Neural progenitor cell (in vitro differentiated cells): ENCODE measurements at regions not wholly inside any gene's neighbourhood (a gene's known extent, or its start where the extent isn't known, plus 50 kb on each side); places are given as distances from the start of the nearest gene placed in this dataset.
A peak's percentile ranks its signal among the peaks of the same experiment; 100 is the strongest.

Experiments
- DNase-seq: peaks from one replicate; pipeline ENCODE4 v3.0.0-alpha.2; 2016; ENCODE audit warnings: low spot score
- H2AFZ ChIP-seq: fragments of 200-600 bp; sonication (generic); replicated peaks from 2 replicates; pipeline ENCODE4 v1.6.1; 2016; ENCODE audit warnings: antibody characterized with exemption
- H3F3A ChIP-seq: fragments of 200-600 bp; sonication (generic); 2 replicates; pipeline ENCODE4 v1.6.1; 2016; ENCODE audit warnings: antibody characterized with exemption, low read depth
- H3K27ac ChIP-seq: fragments of 200-600 bp; sonication (generic); 2 replicates; pipeline ENCODE4 v1.5.1; 2016; ENCODE audit warnings: mild to moderate bottlenecking
- H3K27me3 ChIP-seq: fragments of 200-600 bp; sonication (generic); 2 replicates; pipeline ENCODE4 v1.6.1; 2016; ENCODE audit warnings: mild to moderate bottlenecking, moderate library complexity
- H3K36me3 ChIP-seq: fragments of 200-600 bp; sonication (generic); 2 replicates; pipeline ENCODE4 v1.5.1; 2016
- H3K4me1 ChIP-seq: fragments of 200-600 bp; sonication (generic); 2 replicates; pipeline ENCODE4 v1.6.1; 2016; ENCODE audit warnings: mixed run types
- H3K4me2 ChIP-seq: fragments of 200-600 bp; sonication (generic); 2 replicates; pipeline ENCODE4 v1.6.1; 2016
- H3K4me3 ChIP-seq: fragments of 200-600 bp; sonication (generic); 2 replicates; pipeline ENCODE4 v1.5.1; 2016
- H3K79me2 ChIP-seq: fragments of 200-600 bp; sonication (generic); 2 replicates; pipeline ENCODE4 v1.6.1; 2016; ENCODE audit warnings: low read depth
- H3K9ac ChIP-seq: fragments of 200-600 bp; sonication (generic); 2 replicates; pipeline ENCODE4 v1.6.1; 2016
- H3K9me3 ChIP-seq: fragments of 200-600 bp; sonication (generic); 2 replicates; pipeline ENCODE4 v1.5.1; 2016; ENCODE audit warnings: low read depth
- H4K20me1 ChIP-seq: fragments of 200-600 bp; sonication (generic); 2 replicates; pipeline ENCODE4 v1.6.1; 2016; ENCODE audit warnings: low read depth
- H3K27ac Mint-ChIP-seq: 3 replicates; pipeline ENCODE4 v1.8.0; 2021; ENCODE audit warnings: mixed read lengths
- H3K27me3 Mint-ChIP-seq: 2 replicates; pipeline ENCODE4 v1.8.0; 2022; ENCODE audit warnings: low read depth, mild to moderate bottlenecking, inconsistent platforms, moderate library complexity, mixed read lengths; ENCODE audit not compliant: insufficient read depth
- H3K36me3 Mint-ChIP-seq: 3 replicates; pipeline ENCODE4 v1.8.0; 2021; ENCODE audit warnings: mixed read lengths
- H3K4me1 Mint-ChIP-seq: 3 replicates; pipeline ENCODE4 v1.8.0; 2021; ENCODE audit warnings: mixed read lengths
- H3K4me3 Mint-ChIP-seq: 3 replicates; pipeline ENCODE4 v1.8.0; 2021; ENCODE audit warnings: mild to moderate bottlenecking, moderate library complexity, mixed read lengths
- H3K9me3 Mint-ChIP-seq: 3 replicates; pipeline ENCODE4 v1.8.0; 2020; ENCODE audit warnings: mixed read lengths
- CTCF ChIP-seq: fragments of 200-600 bp; sonication (generic); IDR thresholded peaks from 2 replicates; pipeline ENCODE4 v1.5.1; 2017; ENCODE audit warnings: antibody characterized with exemption, mild to moderate bottlenecking
- EZH2 ChIP-seq: fragments of 200-600 bp; sonication (generic); IDR thresholded peaks from 2 replicates; pipeline ENCODE4 v1.6.1; 2017; ENCODE audit warnings: antibody characterized with exemption, mild to moderate bottlenecking, moderate library complexity
- EZH2phosphoT487 ChIP-seq: fragments of 200-600 bp; sonication (generic); IDR thresholded peaks from 2 replicates; pipeline ENCODE4 v1.6.1; 2017; ENCODE audit warnings: antibody characterized with exemption

GRCh38 chr12:64955746-64956145 is 131.3 kb downstream of the TBC1D30 start:
- H4K20me1 ChIP-seq: no peaks in the 10 kb centered on the region
- Mint-ChIP-seq H3K4me1 (no peaks in the 10 kb centered on the region), H3K4me3 (no peak overlapping the region), H3K36me3 (no peaks in the 10 kb centered on the region), H3K27ac (no peak overlapping the region), H3K9me3 (no peaks in the 10 kb centered on the region), H3K27me3 (no peaks in the 10 kb centered on the region)
- no peaks in the 10 kb centered on the region for H3K27me3 ChIP-seq
- no peaks in the 10 kb centered on the region for H3K9me3 ChIP-seq
- H2AFZ ChIP-seq: no peak overlapping the region
- TF ChIP-seq EZH2: no peak
- H3K4me1 ChIP-seq: no peaks in the 10 kb centered on the region
- no peak for DNase-seq
- H3K9ac ChIP-seq: no peak overlapping the region
- H3K4me2 ChIP-seq: no peak overlapping the region
- H3K4me3 ChIP-seq: no peak overlapping the region
- no peaks in the 10 kb centered on the region for H3K36me3 ChIP-seq
- H3F3A ChIP-seq: no peaks in the 10 kb centered on the region
- H3K27ac ChIP-seq: no peak overlapping the region
- no peaks in the 10 kb centered on the region for H3K79me2 ChIP-seq

GRCh38 chr12:64965920-64966319 is 141.5 kb downstream of the TBC1D30 start:
- no peak for DNase-seq
- H3K4me3 ChIP-seq: no peak overlapping the region
- Mint-ChIP-seq H3K4me3 (no peak overlapping the region), H3K27me3 (no peaks in the 10 kb centered on the region), H3K9me3 (peaks cover 8% of the 10 kb centered on the region), H3K36me3 (no peaks in the 10 kb centered on the region), H3K27ac (no peak overlapping the region), H3K4me1 (no peaks in the 10 kb centered on the region)
- no peak overlapping the region for H3K27ac ChIP-seq
- H3K27me3 ChIP-seq: no peaks in the 10 kb centered on the region
- H3K9me3 ChIP-seq: no peaks in the 10 kb centered on the region
- no peak overlapping the region for H3K4me2 ChIP-seq
- H3K36me3 ChIP-seq: no peaks in the 10 kb centered on the region
- H3K79me2 ChIP-seq: no peaks in the 10 kb centered on the region
- no peak overlapping the region for H3K9ac ChIP-seq
- no peak overlapping the region for H2AFZ ChIP-seq
- TF ChIP-seq CTCF: no peak
- no peak for TF ChIP-seq EZH2phosphoT487
- TF ChIP-seq EZH2: no peak
- peaks cover 12% of the 10 kb centered on the region for H3K4me1 ChIP-seq
- no peaks in the 10 kb centered on the region for H4K20me1 ChIP-seq
- no peaks in the 10 kb centered on the region for H3F3A ChIP-seq

- H3K4me3 Mint-ChIP-seq: no peak overlapping the region
- Histone ChIP-seq H3K4me1 (peaks cover 12% of the 10 kb centered on the region), H3K9ac (no peak overlapping the region), H3K4me2 (peak overlapping the region; percentile 27), H2AFZ (peak overlapping the region; percentile 67), H3K27me3 (no peaks in the 10 kb centered on the region), H3K4me3 (no peak overlapping the region), H3K9me3 (no peaks in the 10 kb centered on the region), H3K27ac (no peak overlapping the region), H3F3A (no peaks in the 10 kb centered on the region), H3K36me3 (no peaks in the 10 kb centered on the region), H4K20me1 (no peaks in the 10 kb centered on the region), H3K79me2 (no peaks in the 10 kb centered on the region)
- DNase-seq: peak; percentile 17
- peaks cover 2% of the 10 kb centered on the region for H3K9me3 Mint-ChIP-seq
- no peaks in the 10 kb centered on the region for H3K27me3 Mint-ChIP-seq
- no peak for TF ChIP-seq EZH2phosphoT487
- no peak for TF ChIP-seq CTCF
- no peak for TF ChIP-seq EZH2
- no peaks in the 10 kb centered on the region for H3K4me1 Mint-ChIP-seq
- H3K27ac Mint-ChIP-seq: no peak overlapping the region
- no peaks in the 10 kb centered on the region for H3K36me3 Mint-ChIP-seq
Observed at GRCh38 chr12:64968989-64969819, 144.8 kb downstream of the TBC1D30 start.

GRCh38 chr12:64976131-64976530 is 145.0 kb downstream of the WIF1 start:
- Histone ChIP-seq H3K36me3 (no peaks in the 10 kb centered on the region), H2AFZ (no peak overlapping the region), H3K27ac (no peak overlapping the region), H3K79me2 (no peaks in the 10 kb centered on the region), H3K4me1 (no peaks in the 10 kb centered on the region), H3K4me2 (no peak overlapping the region), H3K9me3 (peaks cover 4% of the 10 kb centered on the region), H3K9ac (no peak overlapping the region), H3K4me3 (no peak overlapping the region), H3K27me3 (no peaks in the 10 kb centered on the region), H4K20me1 (no peaks in the 10 kb centered on the region), H3F3A (no peaks in the 10 kb centered on the region)
- no peak for TF ChIP-seq CTCF
- TF ChIP-seq EZH2phosphoT487: no peak
- no peak for TF ChIP-seq EZH2
- no peaks in the 10 kb centered on the region for H3K4me1 Mint-ChIP-seq
- peaks cover 19% of the 10 kb centered on the region for H3K9me3 Mint-ChIP-seq
- no peaks in the 10 kb centered on the region for H3K36me3 Mint-ChIP-seq
- DNase-seq: no peak
- H3K4me3 Mint-ChIP-seq: no peak overlapping the region
- no peak overlapping the region for H3K27ac Mint-ChIP-seq
- H3K27me3 Mint-ChIP-seq: peaks cover 2% of the 10 kb centered on the region
